Sigmoid colon (tissue), 6 donors: ENCODE measurements at regions not wholly inside any gene's neighbourhood (a gene's known extent, or its start where the extent isn't known, plus 50 kb on each side); places are given as distances from the start of the nearest gene placed in this dataset.

Source experiments
- DNase-seq: peaks from one replicate; pipeline ENCODE4 v3.0.0-alpha.2; 2019
- H3K27ac ChIP-seq, 4 donors: fragments of 200-600 bp; sonication (generic); one replicate each; pipeline ENCODE4 v1.5.1; 2016 to 2019; ENCODE audit warnings: mild to moderate bottlenecking in 1 of 4
- H3K27me3 ChIP-seq, 3 donors: fragments of 200-600 bp; sonication (generic); one replicate each; pipeline ENCODE4 v1.5.1; 2019; ENCODE audit warnings: mild to moderate bottlenecking in 1 of 3
- H3K36me3 ChIP-seq, 4 donors: fragments of 200-600 bp; sonication (generic); one replicate each; pipeline ENCODE4 v1.5.1; 2016 to 2019
- H3K4me1 ChIP-seq, 4 donors: fragments of 200-600 bp; sonication (generic); one replicate each; pipeline ENCODE4 v1.5.1; 2017 to 2019
- H3K4me3 ChIP-seq, 4 donors: fragments of 200-600 bp; sonication (generic); one replicate each; pipeline ENCODE4 v1.5.1; 2017 to 2019; ENCODE audit warnings: mild to moderate bottlenecking in 2 of 4, moderate library complexity in 1 of 4
- H3K9me3 ChIP-seq, 4 donors: fragments of 200-600 bp in 3 of 4; sonication (generic) in 3 of 4; one replicate each; pipeline versions ENCODE4 v1.5.1 to v1.6.1; 2013 to 2019
- CTCF ChIP-seq, 4 experiments: fragments of 450-650 bp in 3 of 4; fragments of 200-600 bp in 1 of 4; IDR thresholded peaks; one replicate each; pipeline ENCODE4 v1.5.1; 2016 to 2019; ENCODE audit warnings: antibody characterized with exemption in 4 of 4, mild to moderate bottlenecking in 3 of 4, moderate library complexity in 2 of 4
- EP300 ChIP-seq, 4 donors: sonication (generic); formaldehyde crosslinking; IDR thresholded peaks; one replicate each; pipeline ENCODE4 v1.6.1; 2017; ENCODE audit warnings: antibody characterized with exemption in 4 of 4
- POLR2A ChIP-seq, 2 donors: fragments of 450-650 bp; IDR thresholded peaks; one replicate each; pipeline ENCODE4 v1.6.1; 2016; ENCODE audit warnings: antibody characterized with exemption in 2 of 2, mild to moderate bottlenecking in 2 of 2, moderate library complexity in 2 of 2
- POLR2AphosphoS5 ChIP-seq, 4 donors: sonication (generic); formaldehyde crosslinking; IDR thresholded peaks; one replicate each; pipeline ENCODE4 v1.6.1; 2017; ENCODE audit warnings: antibody characterized with exemption in 4 of 4
- WGBS, 2 donors: extraction: QIAGEN DNeasy Blood & Tissue Kit; methylation state at CpG; one replicate each; pipeline ENCODE4 v1.1.7; 2013; 5-methylcytosine and 5-hydroxymethylcytosine counted together
- intact Hi-C: fragments of 100-400 bp; cut with DNase I; formaldehyde crosslinking; loops from one replicate; pipeline ENCODE4 v1.15.1; 2023
- donor health status: healthy with polysubstance abuse.
- donor health status: healthy.

GRCh38 chr13:78319101-78319627 is 284.2 kb downstream of the POU4F1 start:
- H3K27ac ChIP-seq, result no peak overlapping the region
- H3K4me3 ChIP-seq, result no peak overlapping the region
- H3K36me3 ChIP-seq, result no peaks in the 10 kb centered on the region
- no peaks in the 10 kb centered on the region for H3K27me3 ChIP-seq
- no peaks in the 10 kb centered on the region for H3K4me1 ChIP-seq
- intact Hi-C loops, result no loop called here
- DNase-seq, result no peak
- 96 to 100% methylated on average over 1 of the region's 1 CpG for WGBS, 2 donors
- no peaks in the 10 kb centered on the region for H3K9me3 ChIP-seq
- TF ChIP-seq EP300 (IDR thresholded peaks at IDR 0.05), result no peak
- no peak for TF ChIP-seq POLR2A (IDR thresholded peaks at IDR 0.05)
- no peak for TF ChIP-seq POLR2AphosphoS5 (IDR thresholded peaks at IDR 0.05)
- TF ChIP-seq CTCF (IDR thresholded peaks at IDR 0.05), result no peak

GRCh38 chr13:78317030-78317429 is 286.3 kb downstream of the POU4F1 start:
- no peaks in the 10 kb centered on the region for H3K4me1 ChIP-seq
- no peak for DNase-seq
- no peak overlapping the region for H3K27ac ChIP-seq
- H3K36me3 ChIP-seq, result no peaks in the 10 kb centered on the region
- H3K4me3 ChIP-seq, result no peak overlapping the region
- no peaks in the 10 kb centered on the region for H3K9me3 ChIP-seq
- intact Hi-C loops, result no loop called here
- TF ChIP-seq CTCF (IDR thresholded peaks at IDR 0.05) (no peak), EP300 (IDR thresholded peaks at IDR 0.05) (no peak), POLR2A (IDR thresholded peaks at IDR 0.05) (no peak)
- H3K27me3 ChIP-seq, result no peaks in the 10 kb centered on the region

GRCh38 chr13:78309497-78310180 is 293.7 kb downstream of the POU4F1 start:
- Histone ChIP-seq H3K36me3 (no peaks in the 10 kb centered on the region), H3K4me1 (no peaks in the 10 kb centered on the region), H3K27ac (no peak overlapping the region), H3K4me3 (no peak overlapping the region), H3K27me3 (no peaks in the 10 kb centered on the region), H3K9me3 (no peaks in the 10 kb centered on the region)
- whole genome bisulfite sequencing, 2 donors, result 80 to 91% methylated on average over 4 of the region's 4 CpGs
- no peak for DNase-seq
- intact Hi-C loops, result no loop called here
- TF ChIP-seq POLR2AphosphoS5 (IDR thresholded peaks at IDR 0.05) (no peak), POLR2A (IDR thresholded peaks at IDR 0.05) (no peak), EP300 (IDR thresholded peaks at IDR 0.05) (no peak), CTCF (IDR thresholded peaks at IDR 0.05) (no peak)

- Histone ChIP-seq H3K4me1 (no peaks in the 10 kb centered on the region), H3K4me3 (no peak overlapping the region), H3K27ac (no peak overlapping the region), H3K36me3 (no peaks in the 10 kb centered on the region), H3K9me3 (no peaks in the 10 kb centered on the region), H3K27me3 (no peaks in the 10 kb centered on the region)
- intact Hi-C loops, result no loop called here
- DNase-seq, result no peak
- WGBS, 2 donors, result 9 to 39% methylated on average over 3 of the region's 3 CpGs
- TF ChIP-seq CTCF (IDR thresholded peaks at IDR 0.05) (no peak), POLR2AphosphoS5 (IDR thresholded peaks at IDR 0.05) (no peak), POLR2A (IDR thresholded peaks at IDR 0.05) (no peak), EP300 (IDR thresholded peaks at IDR 0.05) (no peak)
Observed at GRCh38 chr13:78306519-78307206, 296.7 kb downstream of the POU4F1 start.
